Hematopoietic multipotent progenitor cell (in vitro differentiated cells): ENCODE measurements at regions not wholly inside any gene's neighbourhood (a gene's known extent, or its start where the extent isn't known, plus 50 kb on each side); places are given as distances from the start of the nearest gene placed in this dataset.
"Not testable (repeated sequence)": the region's sequence is repeated elsewhere in the genome, so short reads cannot be mapped to it uniquely, and the experiment has no call there.

Source experiments
- DNase-seq, 3 donors: peaks; one replicate each; pipeline ENCODE4 v3.0.0-alpha.2; 2011 to 2015; ENCODE audit warnings: low read depth in 2 of 3, low spot score in 2 of 3

DNA sequence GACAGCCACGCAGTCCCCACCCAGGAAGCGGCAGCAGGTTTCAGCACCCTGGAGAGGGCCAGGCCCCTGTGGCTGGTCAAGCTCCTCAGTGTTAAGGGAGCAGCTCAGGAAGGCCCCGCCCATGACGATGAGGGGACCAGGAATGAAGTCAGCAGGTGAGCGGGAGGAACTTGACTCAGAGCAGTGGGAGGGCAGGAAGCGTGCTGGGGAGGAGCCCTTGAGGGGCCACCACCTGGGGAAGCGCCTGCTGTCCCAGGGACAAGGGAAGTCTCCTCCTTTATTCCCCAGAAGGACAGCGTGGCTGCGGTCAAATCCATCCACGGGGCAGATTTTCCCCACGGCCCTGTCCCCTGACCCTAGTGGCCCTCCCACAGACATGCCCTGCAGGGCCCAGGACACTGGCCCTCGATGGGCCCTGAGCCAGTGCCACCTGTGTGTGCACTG, 357.6 kb downstream of the ADGRD1 start:
- DNase-seq = not testable (repeated sequence)

DNA sequence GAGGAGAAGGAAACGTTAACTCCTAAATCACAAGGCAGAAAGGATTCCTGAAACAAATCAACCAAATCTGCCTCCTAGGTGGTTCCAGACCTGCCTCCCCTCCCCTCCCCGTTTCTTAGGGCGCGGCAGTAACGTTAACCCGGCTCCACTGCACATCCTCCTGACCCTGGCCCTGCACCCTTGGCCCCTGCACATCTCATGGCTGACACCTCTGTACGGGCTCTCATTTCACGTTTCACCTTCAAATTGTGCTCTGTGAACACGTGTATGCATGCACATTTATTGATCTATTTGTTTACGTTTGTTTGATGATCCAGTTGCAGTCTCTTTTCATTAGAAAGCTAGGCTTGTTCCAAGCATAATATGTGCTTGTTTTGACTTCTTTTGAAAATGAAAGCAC, 358.1 kb downstream of the ADGRD1 start:
- no peak for DNase-seq

DNA sequence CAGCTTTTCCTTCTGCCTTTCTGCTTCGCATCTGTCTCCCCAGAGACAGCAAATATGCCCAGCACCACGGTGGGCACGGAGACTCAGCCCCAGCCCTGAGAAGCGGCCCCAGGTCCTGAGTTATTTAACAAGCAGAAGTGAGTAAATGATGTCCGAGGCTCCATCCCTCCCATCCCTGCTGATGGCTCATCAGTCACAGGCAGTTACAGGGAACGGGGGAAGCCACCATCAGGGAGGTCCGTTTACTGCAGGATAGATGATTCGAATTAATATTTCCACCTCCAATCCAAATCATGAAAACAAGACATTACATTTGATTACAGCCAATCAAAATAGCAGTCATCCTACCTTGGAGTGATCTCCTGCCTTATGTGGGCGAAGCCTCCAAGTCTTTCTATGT, 358.7 kb downstream of the ADGRD1 start:
- DNase-seq = not testable (repeated sequence)

DNA sequence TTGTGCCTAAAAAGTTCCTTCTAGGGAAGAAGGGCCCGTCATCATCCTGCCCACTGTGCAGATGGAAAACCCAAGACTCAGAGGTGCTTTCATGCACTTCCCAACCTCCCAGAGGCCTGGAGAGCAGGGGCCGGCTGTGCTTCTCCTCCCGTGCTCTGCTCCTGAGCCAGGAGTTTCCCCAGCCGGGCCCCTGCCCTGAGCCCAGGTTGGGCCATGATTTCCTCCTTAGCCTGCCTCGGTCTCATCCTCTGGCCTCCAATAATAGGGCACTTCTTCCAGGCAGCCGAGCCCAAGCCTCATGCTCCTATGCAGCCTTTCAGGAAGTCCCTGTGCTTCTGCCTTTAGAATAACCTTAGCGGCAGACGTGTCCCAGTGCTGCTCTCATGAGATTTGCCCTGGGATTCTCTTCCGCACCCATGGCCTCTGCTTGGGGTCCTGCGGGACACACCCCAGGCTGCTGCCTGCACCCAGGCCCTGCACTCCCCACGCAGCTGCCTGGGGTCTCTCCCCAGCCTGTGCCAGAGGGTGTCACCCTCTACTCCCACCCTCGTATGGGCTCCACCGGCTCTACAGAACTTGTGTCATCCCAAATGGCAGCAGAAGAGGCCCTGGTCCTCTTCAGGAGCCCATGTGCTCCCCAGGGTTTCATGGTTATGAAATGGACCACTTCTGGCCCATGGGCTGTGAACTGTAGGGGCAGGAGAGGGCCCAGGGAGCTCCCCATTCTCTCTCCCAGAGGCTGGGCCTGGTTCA, 359.3 kb downstream of the ADGRD1 start:
- no peak for DNase-seq

DNA sequence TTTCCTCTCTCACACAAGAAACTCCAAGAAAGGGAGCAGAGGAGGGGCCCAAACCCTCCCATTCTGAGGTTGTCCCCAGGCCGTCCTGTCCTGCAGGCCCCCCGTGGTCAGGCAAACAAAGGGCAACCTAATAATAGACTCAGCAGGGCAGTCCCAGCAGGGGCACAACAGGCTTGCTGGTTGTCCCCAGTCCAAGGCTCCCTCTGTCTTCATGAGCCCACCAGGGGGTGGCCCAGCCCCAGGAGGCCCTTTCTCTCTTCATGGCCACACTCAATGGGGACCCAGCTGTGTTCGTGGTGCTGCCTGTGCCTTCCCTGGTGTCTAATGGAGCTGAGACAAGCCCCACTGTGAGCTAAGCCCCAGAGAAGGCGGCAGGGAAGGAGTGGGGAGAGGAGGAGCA, 359.9 kb downstream of the ADGRD1 start:
- DNase-seq = no peak

DNA sequence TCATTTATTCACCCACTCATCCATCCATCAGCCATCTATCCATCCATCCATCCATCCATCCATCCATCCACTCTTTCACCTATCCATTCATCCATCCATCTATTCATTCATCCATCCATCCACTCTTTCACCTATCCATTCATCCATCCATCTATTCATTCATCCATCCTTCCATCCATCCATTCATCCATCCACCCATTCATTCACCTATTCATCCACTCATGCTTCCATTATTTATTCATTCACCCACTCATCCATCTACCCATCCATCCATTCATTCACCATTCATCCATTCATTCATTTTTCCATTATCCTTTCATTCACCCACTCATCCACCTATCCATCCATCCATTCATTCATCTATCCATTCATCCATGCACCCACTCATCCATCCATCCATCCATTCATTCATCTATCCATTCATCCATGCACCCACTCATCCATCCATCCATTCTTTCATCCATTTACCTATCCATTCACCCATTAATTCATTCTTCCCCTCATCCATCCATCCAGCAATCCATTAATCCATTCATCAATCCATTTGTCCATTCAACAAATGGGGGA, 360.9 kb downstream of the ADGRD1 start:
- DNase-seq = no peak

DNA sequence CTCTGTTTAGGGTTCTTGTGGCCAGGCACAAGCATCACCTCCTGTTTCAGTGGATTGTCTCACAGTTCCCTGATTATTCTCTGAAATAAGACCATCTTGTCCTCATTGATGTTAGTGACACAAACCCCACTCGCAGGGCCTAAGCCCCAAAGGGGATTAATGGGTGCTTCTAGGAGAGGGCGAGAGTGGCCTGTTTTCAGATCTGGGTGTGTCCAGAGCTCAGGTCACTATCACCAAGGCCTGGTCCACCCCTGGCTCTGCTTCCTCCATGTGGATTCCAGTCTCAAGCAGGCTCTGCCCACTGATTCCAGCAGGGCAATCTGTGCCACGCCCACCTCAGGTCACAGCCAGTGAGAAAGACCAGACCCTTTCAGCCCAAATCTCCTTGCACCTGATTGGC, 361.9 kb downstream of the ADGRD1 start:
- no peak for DNase-seq

DNA sequence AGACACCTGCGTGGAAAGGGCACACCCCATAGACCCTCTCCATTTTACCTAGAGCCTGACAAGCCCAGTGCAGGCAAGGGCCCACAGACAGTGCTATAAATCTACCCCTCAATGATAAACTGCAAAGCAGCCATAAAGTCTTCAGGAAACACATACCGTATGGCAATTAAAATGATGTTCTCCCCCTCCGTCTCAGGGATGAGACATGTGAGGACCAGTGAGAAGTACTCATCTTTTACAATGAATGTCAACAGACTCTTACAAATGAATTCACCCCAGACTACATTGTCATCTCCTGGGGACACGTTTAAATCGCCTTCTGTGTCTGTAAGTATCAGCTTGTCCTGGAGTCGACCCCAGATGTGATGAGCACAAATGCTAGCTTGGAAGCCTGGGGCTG, 362.7 kb downstream of the ADGRD1 start:
- no peak for DNase-seq

DNA sequence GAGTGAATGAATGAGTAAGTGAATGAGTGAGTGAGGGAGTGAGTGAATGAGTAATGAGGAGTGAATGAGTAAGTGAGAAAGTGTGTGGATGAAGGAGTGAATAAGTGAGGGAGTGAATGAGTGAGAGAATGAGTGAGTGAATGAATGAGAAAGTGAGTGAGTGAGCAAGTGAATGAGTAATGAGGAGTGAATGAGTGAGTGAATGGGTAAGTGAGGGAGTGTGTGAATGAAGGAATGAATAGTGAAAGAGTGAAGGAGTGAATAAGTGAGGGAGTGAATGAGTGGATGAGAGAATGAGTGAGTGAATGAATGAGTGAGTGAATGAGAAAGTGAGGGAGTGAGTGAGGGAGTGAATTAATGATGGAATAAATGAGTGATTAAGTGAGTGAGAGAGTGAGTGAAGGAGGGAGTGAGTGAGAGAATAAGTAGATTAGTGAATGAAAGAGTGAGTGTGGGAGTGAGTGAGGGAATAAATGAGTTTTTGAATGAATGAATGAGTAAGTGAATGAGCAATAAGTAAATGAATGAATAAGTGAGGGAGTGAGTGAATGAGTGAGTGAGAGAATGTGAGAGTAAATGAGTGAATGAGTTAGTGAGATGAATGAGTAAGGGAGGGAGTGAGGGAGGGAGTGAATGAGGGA, 364.5 kb downstream of the ADGRD1 start:
- no peak for DNase-seq

DNA sequence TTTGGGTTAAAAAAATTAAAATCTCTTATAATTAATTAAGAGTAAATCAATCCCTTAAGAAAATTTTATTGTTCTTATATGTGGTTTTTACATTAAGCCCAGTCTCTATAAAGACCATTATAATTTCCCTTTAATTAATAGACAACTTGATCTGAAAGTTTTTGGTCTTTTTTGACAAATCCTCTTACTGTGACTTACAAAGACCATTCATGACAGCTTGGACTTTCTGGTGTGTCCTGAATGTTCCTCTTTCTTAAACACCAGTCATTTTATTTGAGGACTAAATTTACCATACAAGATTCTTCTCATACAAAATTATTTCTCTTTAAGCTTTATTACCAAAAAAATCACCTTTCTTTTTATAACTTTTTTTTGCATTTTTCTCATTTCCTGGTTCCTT, 368.3 kb downstream of the ADGRD1 start:
- DNase-seq = no peak

DNA sequence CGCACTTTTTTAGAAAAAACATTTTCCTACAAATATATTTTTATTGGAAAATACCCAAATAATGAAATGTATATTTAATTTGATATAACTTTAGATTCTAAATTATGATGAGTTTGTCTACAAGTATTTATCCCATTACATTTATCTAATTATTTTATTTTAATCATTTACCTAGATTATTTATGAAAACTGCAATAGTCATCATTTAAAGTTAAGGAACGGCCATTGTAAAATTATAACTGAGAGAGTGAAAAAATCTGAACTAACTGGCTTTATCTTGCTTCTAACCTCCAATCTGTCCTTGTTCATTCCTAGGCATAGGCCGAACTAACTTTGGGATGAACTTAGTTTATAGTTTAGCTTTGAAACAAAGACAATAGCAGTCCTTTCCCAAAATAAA, 368.8 kb downstream of the ADGRD1 start:
- not testable (repeated sequence) for DNase-seq

DNA sequence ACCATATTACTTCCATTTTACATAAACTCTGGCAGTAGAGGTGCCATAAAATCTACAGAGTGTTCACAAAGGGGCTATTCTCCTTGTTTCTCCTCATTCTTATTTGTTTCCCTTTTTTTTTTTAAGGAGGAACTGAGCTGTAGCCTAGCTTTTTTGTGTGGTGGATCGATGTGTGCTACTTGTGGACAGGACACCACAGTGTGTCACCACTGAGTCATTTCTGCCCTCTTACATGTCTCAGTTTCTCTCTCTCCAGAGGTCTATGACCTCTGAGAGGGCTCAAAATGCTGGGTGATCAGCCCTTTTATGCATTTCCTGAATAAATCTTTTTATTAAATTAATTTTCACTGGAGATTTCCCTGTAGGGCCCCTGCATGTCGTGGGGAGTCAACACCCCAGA, 370.2 kb downstream of the ADGRD1 start:
- no peak for DNase-seq

DNA sequence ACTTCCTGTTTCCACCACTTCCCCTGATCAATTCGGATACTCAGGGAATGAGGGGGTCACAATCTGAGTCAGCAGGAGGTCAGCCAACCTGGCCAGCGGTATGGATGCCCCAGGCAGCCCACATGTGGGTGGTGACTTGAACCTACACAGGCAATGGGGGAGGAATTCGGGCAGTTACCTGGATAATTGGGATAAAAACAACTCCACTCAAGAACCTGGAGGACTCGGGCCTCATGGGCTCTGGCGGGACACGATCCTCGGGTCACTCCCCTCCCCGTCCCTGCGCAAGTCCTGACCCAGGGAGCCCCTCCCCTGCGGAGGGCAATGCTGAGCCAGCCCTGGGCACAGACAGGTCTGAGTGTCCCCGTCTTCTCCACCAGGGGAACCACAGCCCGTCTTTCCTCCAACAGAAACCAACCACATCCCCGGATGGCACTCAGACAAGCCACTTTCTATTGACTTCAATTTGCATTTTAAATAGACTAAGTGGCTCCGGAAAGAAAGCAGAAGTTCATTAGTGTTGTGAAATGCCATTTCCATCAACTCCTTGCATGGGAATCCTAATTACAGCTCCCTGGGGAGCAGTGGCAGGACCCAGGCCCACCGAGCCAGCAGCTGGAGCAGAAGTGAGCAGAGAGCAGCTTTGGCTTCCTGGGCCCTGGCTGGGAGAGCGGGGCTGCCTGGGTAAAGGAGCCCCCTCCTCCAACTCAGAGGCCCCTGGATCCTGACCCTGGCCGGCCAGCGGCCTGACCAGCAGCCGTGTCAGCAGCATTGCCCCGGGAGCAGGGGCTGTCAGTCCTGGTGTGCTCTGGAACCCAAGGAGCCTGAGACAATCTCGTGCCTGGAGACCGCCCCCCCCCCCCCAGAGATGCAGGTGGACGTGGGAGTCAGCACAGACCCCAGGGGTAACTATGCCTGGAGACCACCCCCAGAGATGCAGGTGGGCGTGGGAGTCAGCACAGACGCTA, 374.1 kb downstream of the ADGRD1 start:
- DNase-seq = peak in 1 of 3 donors; percentile 54

DNA sequence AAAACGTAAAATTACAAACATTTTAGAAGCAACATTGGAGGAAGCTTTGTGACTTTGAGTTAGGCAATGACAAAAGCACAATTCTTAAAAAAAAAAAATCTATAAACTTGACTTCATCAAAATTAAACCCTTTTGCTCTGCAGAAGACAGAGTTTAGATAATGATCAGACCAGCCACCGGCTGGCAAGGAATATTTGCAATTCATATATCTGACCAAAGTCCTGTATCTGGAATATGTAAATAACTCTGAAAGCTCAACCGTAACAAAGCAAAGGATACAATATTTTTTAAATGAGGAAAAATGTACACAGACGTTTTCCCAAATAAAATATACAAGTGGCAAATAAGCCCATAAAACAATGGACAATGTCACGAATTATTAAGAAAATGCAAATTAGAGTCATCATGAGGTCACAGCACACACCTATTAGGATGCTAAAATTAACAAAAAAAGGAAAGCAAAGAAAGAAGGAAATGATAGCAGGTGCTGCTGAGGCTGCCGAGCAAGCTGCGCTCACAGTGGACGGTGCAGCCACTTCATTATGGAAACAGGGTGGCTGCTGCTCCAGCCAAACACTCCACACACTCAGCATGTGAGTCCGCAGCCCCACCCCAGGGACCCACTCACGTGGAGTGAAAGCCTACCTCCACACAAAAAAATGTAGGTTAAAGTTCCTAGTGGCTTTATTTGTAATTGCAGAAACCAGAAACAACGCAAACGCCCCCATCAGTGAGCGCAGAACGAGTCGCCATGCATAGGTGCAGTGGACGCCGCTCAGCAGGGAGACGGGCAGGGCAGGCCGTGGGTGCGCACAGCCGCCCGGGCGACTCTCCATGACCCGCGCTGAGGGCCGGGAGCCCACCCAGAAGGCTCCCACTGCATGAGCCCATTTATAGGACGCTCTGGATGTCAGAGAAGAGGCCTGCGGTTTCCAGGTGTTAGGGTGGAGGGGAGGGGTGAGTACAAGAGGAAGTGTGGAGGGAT, 375.4 kb downstream of the ADGRD1 start:
- not testable (repeated sequence) for DNase-seq

DNA sequence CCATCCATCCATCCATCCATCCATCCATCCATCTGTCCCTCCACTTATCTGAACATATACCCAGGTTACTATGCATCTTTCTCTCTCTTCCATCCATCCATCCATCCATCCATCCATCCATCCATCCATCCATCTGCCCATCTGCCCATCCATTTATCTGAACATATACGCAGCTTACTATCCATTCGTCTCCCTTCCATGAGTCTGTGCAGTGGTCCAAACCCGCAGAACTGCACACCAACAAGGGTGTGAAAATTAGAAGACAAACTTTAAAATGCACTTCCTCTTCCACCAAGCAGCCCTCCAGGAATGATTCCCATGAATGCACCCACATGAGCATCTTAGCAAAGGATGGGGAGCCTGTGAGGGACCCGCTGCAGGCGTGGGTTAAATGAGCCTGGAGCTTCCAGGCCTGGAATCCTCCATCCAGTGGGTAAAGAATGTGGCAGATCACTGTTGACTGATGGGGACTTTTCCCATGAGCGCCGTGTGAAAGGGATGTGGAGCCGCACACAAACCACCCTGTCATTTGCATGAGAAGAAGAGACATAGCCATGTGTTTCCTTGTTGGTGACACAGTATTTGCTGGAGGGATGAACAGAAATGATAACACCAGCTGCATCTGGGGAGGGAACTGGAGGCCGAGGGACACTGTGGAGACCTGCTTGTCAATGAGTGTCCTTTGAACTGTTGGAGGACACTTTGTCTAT, 376.6 kb downstream of the ADGRD1 start:
- DNase-seq = no peak

DNA sequence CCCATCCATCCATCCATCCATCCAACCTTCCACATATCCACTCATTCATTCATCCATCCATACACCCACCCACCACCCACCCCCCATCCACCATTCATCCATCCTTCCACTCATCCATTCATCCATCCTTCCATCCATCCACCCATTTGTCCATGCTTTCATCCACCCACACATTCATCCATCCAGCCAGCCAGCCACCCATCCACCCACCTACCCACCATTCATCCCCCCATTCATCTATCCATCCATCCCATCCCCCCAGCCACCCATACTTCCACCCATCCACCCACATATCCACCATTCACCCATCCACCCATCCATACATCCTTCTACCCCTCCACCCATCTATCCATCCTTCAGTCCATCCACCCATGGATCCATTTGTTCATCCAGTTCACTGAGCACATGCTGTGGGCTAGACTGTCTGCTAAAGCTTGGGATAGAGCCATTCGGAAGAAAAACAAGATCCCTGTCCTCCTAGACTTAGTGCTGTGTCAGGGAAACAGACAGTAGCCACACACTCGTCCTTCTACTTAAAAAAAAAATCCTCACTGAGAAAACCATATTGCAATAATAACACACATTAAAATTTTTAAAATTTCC, 377.5 kb downstream of the ADGRD1 start:
- no peak for DNase-seq

DNA sequence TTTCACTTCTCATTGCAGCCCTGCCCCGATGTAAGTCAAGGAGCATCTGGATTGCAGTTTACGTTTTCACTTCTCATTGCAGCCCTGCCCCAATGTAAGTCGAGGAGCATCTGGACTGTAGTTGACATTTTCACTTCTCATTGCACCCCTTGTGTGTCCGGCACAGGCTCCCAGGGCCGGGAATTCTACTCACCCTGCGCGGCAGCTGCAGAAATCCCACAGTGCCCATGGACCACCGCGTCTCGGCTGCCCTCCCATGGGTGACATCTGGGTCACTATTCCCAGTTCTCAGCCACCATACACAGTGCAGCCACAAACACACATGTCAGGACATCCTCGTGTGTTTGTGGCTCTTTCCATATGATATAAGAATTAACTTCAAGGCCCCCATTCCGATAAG, 378.5 kb downstream of the ADGRD1 start:
- DNase-seq = no peak

DNA sequence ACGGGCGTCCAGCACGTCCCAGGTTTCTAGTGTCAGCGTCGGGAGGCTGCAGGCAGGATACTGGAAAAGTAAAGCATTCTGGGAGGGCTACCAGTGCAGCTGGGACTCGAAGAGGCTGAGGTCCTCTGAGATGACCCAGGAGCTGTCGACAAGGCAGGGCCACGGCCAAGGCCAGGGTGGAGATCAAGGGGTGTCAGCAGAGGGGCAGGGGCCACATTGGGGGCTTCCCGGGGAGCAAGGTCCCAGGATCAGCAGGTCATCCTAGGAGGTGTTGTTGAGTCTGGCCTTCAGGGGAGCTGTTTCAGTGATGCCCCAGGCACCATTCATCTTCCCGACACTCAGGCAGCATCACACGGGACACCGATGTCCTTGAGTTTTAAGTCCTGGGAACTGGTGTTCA, 377.8 kb upstream of the SFSWAP start:
- no peak for DNase-seq
